SK-N-SH (cell line): ENCODE measurements at regions not wholly inside any gene's neighbourhood (a gene's known extent, or its start where the extent isn't known, plus 50 kb on each side); places are given as distances from the start of the nearest gene placed in this dataset.

Experiments
- CTCF ChIA-PET: fragments of 300-600, 350-600 bp; formaldehyde crosslinking; extraction: SDS; loops from one replicate; lab custom pipeline; 2021; lab: Yijun Ruan, JAX
- POLR2A ChIA-PET: fragments of 350-600 bp; sonication (Branson Sonifier 250); formaldehyde crosslinking; extraction: SDS; loops from one replicate; lab custom pipeline; 2020; ENCODE audit warnings: antibody characterized with exemption, inconsistent platforms; lab: Yijun Ruan, JAX
- DNase-seq: peaks from one replicate; pipeline ENCODE4 v3.0.0; 2012
- H2AFZ ChIP-seq: fragments of 200-600 bp; sonication (generic); 2 replicates; pipeline ENCODE4 v1.8.1; 2016; ENCODE audit warnings: antibody characterized with exemption, mild to moderate bottlenecking, low read depth
- H3F3A ChIP-seq: fragments of 200-600 bp; sonication (generic); replicated peaks from 2 replicates; pipeline ENCODE3; 2016; ENCODE audit warnings: antibody characterized with exemption, mild to moderate bottlenecking; ENCODE audit not compliant: insufficient read depth
- H3K27ac ChIP-seq, 2 experiments: fragments of 200-500 bp in 1 of 2; fragments of 200-600 bp in 1 of 2; sonication (Bioruptor generic) in 1 of 2; sonication (generic), shearing (Covaris generic) in 1 of 2; 2 replicates each; pipeline versions ENCODE4 v1.5.1 to v1.6.1; 2014 to 2016; ENCODE audit warnings: low read depth in 2 of 2, inconsistent platforms in 1 of 2, low read length in 1 of 2, mild to moderate bottlenecking in 1 of 2, mixed read lengths in 1 of 2
- H3K27me3 ChIP-seq: fragments of 200-600 bp; sonication (generic), shearing (Covaris generic); 2 replicates; pipeline ENCODE4 v1.6.1; 2016; ENCODE audit warnings: mixed run types; ENCODE audit not compliant: insufficient read depth
- H3K36me3 ChIP-seq, 2 experiments: fragments of 200-500 bp in 1 of 2; fragments of 200-600 bp in 1 of 2; sonication (Bioruptor generic) in 1 of 2; sonication (generic) in 1 of 2; replicated peaks in 1 of 2; 2 replicates each; pipeline versions ENCODE3 to v1.5.1; 2014 to 2016; ENCODE audit warnings: low read length in 1 of 2, mild to moderate bottlenecking in 1 of 2; ENCODE audit not compliant: insufficient read depth in 2 of 2, control insufficient read depth in 1 of 2
- H3K4me1 ChIP-seq, 2 experiments: fragments of 200-500 bp in 1 of 2; fragments of 200-600 bp in 1 of 2; sonication (Bioruptor generic) in 1 of 2; sonication (generic), shearing (Covaris generic) in 1 of 2; 2 replicates each; pipeline versions ENCODE4 v1.5.1 to v1.6.1; 2014 to 2016; ENCODE audit warnings: low read depth in 1 of 2, low read length in 1 of 2, mixed run types in 1 of 2; ENCODE audit not compliant: insufficient read depth in 2 of 2, control insufficient read depth in 1 of 2
- H3K4me2 ChIP-seq: fragments of 200-600 bp; sonication (generic), shearing (Covaris generic); 2 replicates; pipeline ENCODE4 v1.6.1; 2017; ENCODE audit warnings: mixed run types
- H3K4me3 ChIP-seq, 2 experiments: fragments of 200-500 bp in 1 of 2; fragments of 200-600 bp in 1 of 2; sonication (Bioruptor generic) in 1 of 2; sonication (generic), shearing (Covaris generic) in 1 of 2; 2 replicates each; pipeline versions ENCODE4 v1.5.1 to v1.8.1; 2014 to 2016; ENCODE audit warnings: low read depth in 2 of 2, inconsistent platforms in 1 of 2, low read length in 1 of 2, mild to moderate bottlenecking in 1 of 2, mixed read lengths in 1 of 2, moderate library complexity in 1 of 2
- H3K79me2 ChIP-seq: fragments of 200-600 bp; sonication (generic); 2 replicates; pipeline ENCODE4 v1.8.1; 2017; ENCODE audit warnings: mild to moderate bottlenecking; ENCODE audit not compliant: insufficient read depth
- H3K9ac ChIP-seq: fragments of 200-600 bp; sonication (generic); 2 replicates; pipeline ENCODE4 v1.6.1; 2017; ENCODE audit warnings: mixed run types
- H3K9me2 ChIP-seq: fragments of 200-600 bp; sonication (generic); 2 replicates; pipeline ENCODE4 v1.6.1; 2017; ENCODE audit warnings: mixed run types
- H3K9me3 ChIP-seq: fragments of 200-600 bp; sonication (generic); 2 replicates; pipeline ENCODE4 v1.6.1; 2017; ENCODE audit warnings: mixed run types, mild to moderate bottlenecking, moderate library complexity
- H4K20me1 ChIP-seq: fragments of 200-600 bp; sonication (generic); 2 replicates; pipeline ENCODE4 v1.6.1; 2017; ENCODE audit warnings: mild to moderate bottlenecking, mixed run types; ENCODE audit not compliant: insufficient read depth
- FOSL2 ChIP-seq: IDR thresholded peaks from 2 replicates; pipeline ENCODE4 v1.4.0; 2012; ENCODE audit warnings: low read depth, mild to moderate bottlenecking, moderate library complexity, borderline replicate concordance
- FOXM1 ChIP-seq: IDR thresholded peaks from 2 replicates; pipeline ENCODE4 v1.4.0; 2012; ENCODE audit warnings: low read depth, mild to moderate bottlenecking
- GATA2 ChIP-seq: sonication (generic); formaldehyde crosslinking; IDR thresholded peaks from 2 replicates; pipeline ENCODE4 v1.5.0; 2020; ENCODE audit warnings: mild to moderate bottlenecking, missing genetic modification reagents
- IRF3 ChIP-seq: fragments of 150-350 bp; IDR thresholded peaks from 2 replicates; pipeline ENCODE4 v1.6.1; 2016; ENCODE audit warnings: mild to moderate bottlenecking, low read depth, low read length
- JUND ChIP-seq: IDR thresholded peaks from 2 replicates; pipeline ENCODE4 v1.4.0; 2012
- REST ChIP-seq: IDR thresholded peaks from 2 replicates; pipeline ENCODE4 v1.6.1; 2012; ENCODE audit warnings: mild to moderate bottlenecking, low read depth, low read length, moderate library complexity
- SIN3A ChIP-seq: IDR thresholded peaks from 2 replicates; pipeline ENCODE4 v1.6.1; 2012; ENCODE audit warnings: low read depth, mild to moderate bottlenecking, low read length, moderate library complexity, borderline replicate concordance
- TAF1 ChIP-seq: IDR thresholded peaks from 2 replicates; pipeline ENCODE4 v1.6.1; 2012; ENCODE audit warnings: low read depth, mild to moderate bottlenecking, low read length, moderate library complexity, borderline replicate concordance
- TEAD4 ChIP-seq: IDR thresholded peaks from 2 replicates; pipeline ENCODE4 v1.4.0; 2012; ENCODE audit warnings: mild to moderate bottlenecking, borderline replicate concordance; ENCODE audit not compliant: insufficient read depth
- YY1 ChIP-seq: IDR thresholded peaks from 2 replicates; pipeline ENCODE4 v1.4.0; 2012; ENCODE audit warnings: low read depth, mild to moderate bottlenecking
- WGBS: methylation state at CpG from one replicate; pipeline ENCODE4 v1.1.6; 2017; ENCODE audit warnings: low lambda C conversion rate; 5-methylcytosine and 5-hydroxymethylcytosine counted together

- TF ChIP-seq REST (no peak), SIN3A (no peak), TEAD4 (no peak), YY1 (no peak)
- TF ChIP-seq, all 33 proteins: peak for 0
Measured at GRCh38 chr3:59503441-59503840, 453.6 kb upstream of the CFAP20DC start (continued).

- no peaks in the 10 kb centered on the region for H4K20me1 ChIP-seq
- no peaks in the 10 kb centered on the region for H3K4me1 ChIP-seq
- CTCF ChIA-PET: no interaction called here
- no peaks in the 10 kb centered on the region for H3F3A ChIP-seq
- no peaks in the 10 kb centered on the region for H3K79me2 ChIP-seq
- H3K9me3 ChIP-seq: no peaks in the 10 kb centered on the region
- no peaks in the 10 kb centered on the region for H3K27me3 ChIP-seq
- no peak overlapping the region for H3K9ac ChIP-seq
- no peak overlapping the region for H3K27ac ChIP-seq
- WGBS: 9% methylated on average over 4 of the region's 4 CpGs
- no peaks in the 10 kb centered on the region for H3K36me3 ChIP-seq
- H3K9me2 ChIP-seq: no peaks in the 10 kb centered on the region; the same call in 1 of the 2 replicates
- DNase-seq: no peak
- no peak overlapping the region for H3K4me3 ChIP-seq
- POLR2A ChIA-PET: no interaction called here
- no peak overlapping the region for H3K4me2 ChIP-seq
- H2AFZ ChIP-seq: no peak overlapping the region
- peak; percentile 27; the same call in 1 of the 2 replicates for TF ChIP-seq JUND
- peak; percentile 36; the same call in 1 of the 2 replicates for TF ChIP-seq FOSL2
- TF ChIP-seq GATA2: no peak
- TF ChIP-seq IRF3: no peak
Measured at GRCh38 chr3:59502806-59503205, 453.0 kb upstream of the CFAP20DC start.

GRCh38 chr3:59499954-59500353 is 450.1 kb upstream of the CFAP20DC start:
- Histone ChIP-seq H3K4me1 (no peaks in the 10 kb centered on the region), H3K9me2 (no peaks in the 10 kb centered on the region; the same call in 1 of the 2 replicates), H3K79me2 (no peaks in the 10 kb centered on the region), H2AFZ (no peak overlapping the region), H3K9ac (no peak overlapping the region), H3K4me3 (no peak overlapping the region), H3K9me3 (no peaks in the 10 kb centered on the region), H3K27me3 (no peaks in the 10 kb centered on the region), H3K36me3 (no peaks in the 10 kb centered on the region), H3F3A (no peaks in the 10 kb centered on the region), H3K27ac (no peak overlapping the region), H4K20me1 (no peaks in the 10 kb centered on the region), H3K4me2 (no peak overlapping the region)
- 42% methylated on average over 4 of the region's 4 CpGs for WGBS
- ChIA-PET POLR2A (no interaction called here), CTCF (no interaction called here)
- DNase-seq: no peak
- TF ChIP-seq SIN3A: no peak
- TF ChIP-seq FOXM1: no peak
- TF ChIP-seq YY1: no peak
- TF ChIP-seq TAF1: no peak
